Central memory CD8-positive, alpha-beta T cell (primary cell): ENCODE measurements at regions not wholly inside any gene's neighbourhood (a gene's known extent, or its start where the extent isn't known, plus 50 kb on each side); places are given as distances from the start of the nearest gene placed in this dataset.

Source experiments
- ATAC-seq: fragments of 150-1000 bp; cut with Tn5 transposase; replicated peaks from 2 replicates; pipeline ENCODE4 v1.10.0; 2022; ENCODE audit warnings: mild to moderate bottlenecking, moderate FRiP score, moderate number of reproducible peaks; ENCODE audit not compliant: poor library complexity, severe bottlenecking; ENCODE audit errors: extremely low read depth
- DNase-seq, 2 donors: peaks; one replicate each; pipeline ENCODE4 v3.0.0; 2021; ENCODE audit warnings: low spot score in 2 of 2
- H3K27ac Mint-ChIP-seq: one replicate; pipeline ENCODE4 v1.8.0; 2022; ENCODE audit warnings: low read depth, mild to moderate bottlenecking, moderate library complexity, mixed read lengths
- H3K27me3 Mint-ChIP-seq: one replicate; pipeline ENCODE4 v1.8.0; 2022; ENCODE audit warnings: mixed read lengths
- H3K36me3 Mint-ChIP-seq: one replicate; pipeline ENCODE4 v1.8.0; 2022; ENCODE audit warnings: mild to moderate bottlenecking, moderate library complexity, mixed read lengths; ENCODE audit not compliant: insufficient read depth
- H3K4me1 Mint-ChIP-seq: one replicate; pipeline ENCODE4 v1.8.0; 2022; ENCODE audit warnings: mixed read lengths
- H3K4me3 Mint-ChIP-seq: one replicate; pipeline ENCODE4 v1.8.0; 2022; ENCODE audit warnings: mild to moderate bottlenecking, moderate library complexity, mixed read lengths
- H3K9me3 Mint-ChIP-seq: one replicate; pipeline ENCODE4 v1.8.0; 2022; ENCODE audit warnings: mixed read lengths

DNA sequence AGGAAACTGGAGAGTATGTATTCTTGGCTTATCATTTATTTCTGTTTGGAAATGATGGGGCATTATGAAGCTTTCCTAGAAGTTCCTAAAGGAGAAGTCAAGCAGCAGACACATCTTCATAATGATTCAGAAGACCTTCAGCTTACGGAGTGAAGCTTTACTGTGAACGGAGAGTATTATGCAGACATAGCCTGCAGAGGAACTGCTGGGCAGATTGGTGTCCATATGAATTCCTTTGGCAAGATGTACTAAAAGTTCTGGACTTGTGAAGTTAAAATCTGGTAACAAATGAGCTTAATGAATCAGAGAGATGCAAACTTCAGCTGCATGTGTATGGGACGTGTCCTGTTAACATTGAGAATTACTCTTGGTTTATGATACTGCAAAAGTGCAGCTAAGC is 60.1 kb downstream of the NABP1 start:
- Mint-ChIP-seq H3K27ac (no peak overlapping the region), H3K36me3 (peaks cover 1% of the 10 kb centered on the region), H3K27me3 (no peaks in the 10 kb centered on the region), H3K9me3 (no peaks in the 10 kb centered on the region), H3K4me3 (no peak overlapping the region), H3K4me1 (peaks cover 14% of the 10 kb centered on the region)
- no peak for ATAC-seq
- no peak for DNase-seq

DNA sequence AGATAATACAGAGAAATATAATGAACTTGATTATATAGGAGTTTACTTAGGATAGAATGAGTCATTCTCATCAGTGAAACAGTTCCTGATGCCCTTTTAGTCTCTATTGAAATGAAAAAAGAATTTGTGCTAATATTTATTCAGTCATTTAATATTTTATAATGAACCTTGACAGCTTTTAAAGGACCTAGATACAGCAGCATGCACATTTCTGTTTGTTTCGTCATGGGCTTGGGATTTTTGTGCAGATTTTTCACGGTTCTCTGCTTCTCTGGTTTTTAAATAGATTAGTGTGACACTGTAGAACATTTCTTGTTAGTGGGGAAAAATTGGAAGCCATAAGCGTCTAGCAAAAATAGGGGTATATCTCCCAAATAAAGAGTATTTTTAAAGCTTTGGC is 60.7 kb downstream of the NABP1 start:
- H3K27ac Mint-ChIP-seq, result no peak overlapping the region

DNA sequence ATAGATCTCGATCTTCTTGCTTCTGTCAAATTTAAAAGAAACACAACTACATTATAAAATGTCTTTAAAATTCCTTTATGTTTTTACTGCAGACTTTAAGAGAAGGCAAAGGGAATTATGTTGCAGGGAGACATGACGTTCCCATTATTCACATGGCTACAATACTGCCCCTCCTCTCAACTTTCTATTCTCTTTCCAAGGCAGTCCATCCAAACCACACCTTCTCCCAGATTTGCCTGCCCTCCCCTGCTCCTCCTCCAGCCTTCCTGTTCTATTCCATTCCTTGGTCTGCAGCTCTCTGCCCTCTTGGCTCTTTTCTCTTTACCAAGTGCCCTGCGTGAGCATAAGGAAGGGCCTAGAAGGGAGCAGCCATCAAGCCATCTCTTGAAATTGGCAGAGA is 61.3 kb downstream of the NABP1 start:
- ATAC-seq (no peak), DNase-seq (no peak)
- peaks cover 14% of the 10 kb centered on the region for H3K4me1 Mint-ChIP-seq
- H3K9me3 Mint-ChIP-seq, result no peaks in the 10 kb centered on the region
- H3K36me3 Mint-ChIP-seq, result peaks cover 1% of the 10 kb centered on the region
- no peak overlapping the region for H3K4me3 Mint-ChIP-seq
- peak overlapping the region; percentile 32 for H3K27ac Mint-ChIP-seq
- H3K27me3 Mint-ChIP-seq, result no peaks in the 10 kb centered on the region

More for the DNA sequence above, 60.7 kb downstream of the NABP1 start:
- DNase-seq (no peak), ATAC-seq (no peak)
- Mint-ChIP-seq H3K4me3 (no peak overlapping the region), H3K36me3 (peaks cover 1% of the 10 kb centered on the region), H3K27me3 (no peaks in the 10 kb centered on the region), H3K4me1 (peaks cover 14% of the 10 kb centered on the region), H3K9me3 (no peaks in the 10 kb centered on the region)

- H3K27ac Mint-ChIP-seq, result peak overlapping the region; percentile 32
- ATAC-seq, result peak; percentile 92
- peaks cover 4% of the 10 kb centered on the region for H3K27me3 Mint-ChIP-seq
- H3K9me3 Mint-ChIP-seq, result no peaks in the 10 kb centered on the region
- H3K4me1 Mint-ChIP-seq, result peaks cover 14% of the 10 kb centered on the region
- H3K4me3 Mint-ChIP-seq, result peak overlapping the region; percentile 0
- DNase-seq, result peak in 1 of 2 donors; percentile 52
- H3K36me3 Mint-ChIP-seq, result peaks cover 1% of the 10 kb centered on the region
These were observed 62.1 kb downstream of the NABP1 start for GRCh38 chr2:191740016-191740419.

GRCh38 chr2:191740759-191741158 is 62.8 kb downstream of the NABP1 start:
- H3K27me3 Mint-ChIP-seq, result peaks cover 10% of the 10 kb centered on the region
- H3K27ac Mint-ChIP-seq, result no peak overlapping the region
- DNase-seq (no peak), ATAC-seq (no peak)
- H3K4me3 Mint-ChIP-seq, result no peak overlapping the region
- H3K4me1 Mint-ChIP-seq, result peaks cover 14% of the 10 kb centered on the region
- peaks cover 1% of the 10 kb centered on the region for H3K36me3 Mint-ChIP-seq
- H3K9me3 Mint-ChIP-seq, result no peaks in the 10 kb centered on the region

- no peak for DNase-seq
- H3K36me3 Mint-ChIP-seq, result no peaks in the 10 kb centered on the region
- ATAC-seq, result no peak
- no peak overlapping the region for H3K4me3 Mint-ChIP-seq
- no peaks in the 10 kb centered on the region for H3K9me3 Mint-ChIP-seq
- peaks cover 5% of the 10 kb centered on the region for H3K4me1 Mint-ChIP-seq
- peaks cover 17% of the 10 kb centered on the region for H3K27me3 Mint-ChIP-seq
- no peak overlapping the region for H3K27ac Mint-ChIP-seq
These were observed 68.6 kb downstream of the NABP1 start for GRCh38 chr2:191746346-191747169.

DNA sequence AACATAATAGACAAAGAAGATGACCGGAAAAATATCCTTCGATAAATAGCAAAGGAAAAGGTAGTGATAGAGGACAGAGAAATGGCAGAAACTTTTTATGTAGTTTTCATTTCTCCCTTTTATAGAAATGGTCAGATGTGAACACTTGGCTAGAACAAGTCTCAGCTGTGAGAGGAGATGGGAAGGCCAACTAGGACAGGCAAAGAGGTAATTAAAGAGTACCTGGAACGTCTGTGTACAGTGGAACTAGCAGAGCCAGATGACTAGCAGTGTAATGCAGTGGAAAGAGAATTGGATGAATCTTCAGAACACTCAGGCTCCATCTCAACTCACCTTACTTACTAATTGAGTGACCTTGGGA is 69.2 kb downstream of the NABP1 start:
- H3K9me3 Mint-ChIP-seq, result no peaks in the 10 kb centered on the region
- H3K4me3 Mint-ChIP-seq, result no peak overlapping the region
- DNase-seq (no peak), ATAC-seq (no peak)
- no peaks in the 10 kb centered on the region for H3K36me3 Mint-ChIP-seq
- peaks cover 17% of the 10 kb centered on the region for H3K27me3 Mint-ChIP-seq
- peaks cover 5% of the 10 kb centered on the region for H3K4me1 Mint-ChIP-seq
- H3K27ac Mint-ChIP-seq, result no peak overlapping the region

DNA sequence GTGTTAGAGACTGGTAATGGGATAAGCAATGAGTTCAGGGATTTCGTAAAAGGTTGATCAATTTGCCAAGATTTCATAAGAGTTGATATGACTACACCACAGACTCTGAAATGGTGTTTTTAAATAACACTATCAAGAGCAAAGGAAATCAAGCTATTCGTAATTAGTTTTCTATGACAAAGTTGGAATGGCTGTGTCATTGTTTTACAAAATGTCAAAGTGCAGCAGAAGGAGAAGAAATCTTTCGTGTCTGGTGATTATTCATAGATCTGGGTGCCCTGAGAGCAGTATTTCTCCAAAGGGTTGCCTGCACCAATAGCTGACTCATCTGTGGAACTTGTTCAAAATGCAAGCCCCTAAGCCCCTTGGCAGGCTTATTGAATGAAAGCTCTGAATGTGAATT is 70.1 kb downstream of the NABP1 start:
- DNase-seq, result no peak
- no peak overlapping the region for H3K4me3 Mint-ChIP-seq
- ATAC-seq, result no peak
- peaks cover 17% of the 10 kb centered on the region for H3K27me3 Mint-ChIP-seq
- H3K4me1 Mint-ChIP-seq, result peaks cover 5% of the 10 kb centered on the region
- no peaks in the 10 kb centered on the region for H3K9me3 Mint-ChIP-seq
- no peak overlapping the region for H3K27ac Mint-ChIP-seq
- no peaks in the 10 kb centered on the region for H3K36me3 Mint-ChIP-seq

DNA sequence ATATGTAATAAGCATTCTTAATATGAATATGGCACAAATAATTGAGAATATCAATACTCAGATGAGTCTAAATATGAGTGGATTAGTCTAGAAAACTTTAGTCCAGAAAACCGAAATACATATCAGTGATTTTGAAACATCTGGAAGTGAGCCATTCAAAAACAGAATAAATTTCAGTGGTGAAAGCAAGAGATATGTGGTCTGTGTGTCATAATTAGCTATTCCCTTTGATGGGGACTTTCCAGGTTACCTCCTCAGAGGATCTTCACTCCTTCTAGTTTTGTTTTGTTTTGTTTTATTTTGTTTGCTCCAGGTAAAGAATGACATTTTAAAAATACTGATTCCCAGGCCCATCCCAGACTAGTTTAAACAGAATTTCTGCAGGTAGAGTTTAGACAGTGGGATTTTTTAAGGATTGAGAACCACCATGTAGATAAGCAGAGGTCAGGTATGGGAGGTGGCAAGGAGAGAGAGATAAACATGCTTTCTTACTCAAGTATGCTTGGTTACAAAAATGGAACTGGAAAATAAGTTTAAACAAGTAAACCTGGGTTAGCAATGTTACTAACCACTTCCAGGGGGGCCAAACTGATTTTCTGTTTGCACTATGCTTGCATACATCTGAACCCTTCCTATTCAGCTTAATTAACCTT is 70.7 kb downstream of the NABP1 start:
- peaks cover 17% of the 10 kb centered on the region for H3K27me3 Mint-ChIP-seq
- no peaks in the 10 kb centered on the region for H3K9me3 Mint-ChIP-seq
- no peaks in the 10 kb centered on the region for H3K36me3 Mint-ChIP-seq
- H3K27ac Mint-ChIP-seq, result no peak overlapping the region
- H3K4me1 Mint-ChIP-seq, result peaks cover 5% of the 10 kb centered on the region
- no peak for ATAC-seq
- no peak for DNase-seq
- H3K4me3 Mint-ChIP-seq, result no peak overlapping the region

- DNase-seq (no peak), ATAC-seq (no peak)
- Mint-ChIP-seq H3K36me3 (no peaks in the 10 kb centered on the region), H3K27me3 (peaks cover 17% of the 10 kb centered on the region), H3K27ac (no peak overlapping the region), H3K9me3 (no peaks in the 10 kb centered on the region), H3K4me1 (peaks cover 5% of the 10 kb centered on the region), H3K4me3 (no peak overlapping the region)
These were observed 71.2 kb downstream of the NABP1 start for GRCh38 chr2:191749181-191749540.

GRCh38 chr2:191754103-191754502 is 76.2 kb downstream of the NABP1 start:
- no peaks in the 10 kb centered on the region for H3K36me3 Mint-ChIP-seq
- H3K4me1 Mint-ChIP-seq, result no peaks in the 10 kb centered on the region
- no peak overlapping the region for H3K4me3 Mint-ChIP-seq
- DNase-seq (no peak), ATAC-seq (no peak)
- H3K27me3 Mint-ChIP-seq, result peaks cover 7% of the 10 kb centered on the region
- H3K9me3 Mint-ChIP-seq, result no peaks in the 10 kb centered on the region
- H3K27ac Mint-ChIP-seq, result no peak overlapping the region

GRCh38 chr2:191756761-191757160 is 78.8 kb downstream of the NABP1 start:
- Mint-ChIP-seq H3K9me3 (no peaks in the 10 kb centered on the region), H3K4me3 (no peak overlapping the region)

DNA sequence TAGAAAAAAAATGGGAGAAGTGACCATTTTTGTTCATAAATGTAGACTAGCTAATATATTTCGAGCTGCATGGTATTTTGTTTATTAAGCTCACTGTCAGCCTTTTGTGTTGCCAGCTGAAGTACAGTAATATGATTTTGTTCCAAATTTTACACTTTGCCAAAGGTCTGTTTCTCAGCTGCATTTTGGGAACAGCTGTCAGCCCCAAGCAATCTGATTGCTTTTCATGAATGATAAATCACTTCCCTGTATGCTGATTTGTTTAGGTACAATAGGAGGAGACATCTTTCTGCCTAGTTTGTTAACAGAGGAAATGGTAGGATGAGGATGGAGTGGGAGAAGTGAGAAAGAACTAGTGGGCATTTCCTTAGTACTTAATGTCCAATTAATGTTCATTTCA is 79.3 kb downstream of the NABP1 start:
- Mint-ChIP-seq H3K36me3 (no peaks in the 10 kb centered on the region), H3K4me3 (no peak overlapping the region), H3K27me3 (peaks cover 16% of the 10 kb centered on the region), H3K9me3 (no peaks in the 10 kb centered on the region), H3K4me1 (no peaks in the 10 kb centered on the region), H3K27ac (no peak overlapping the region)
- ATAC-seq, result no peak
- DNase-seq, result no peak

More at GRCh38 chr2:191756761-191757160, 78.8 kb downstream of the NABP1 start:
- Mint-ChIP-seq H3K27me3 (peaks cover 16% of the 10 kb centered on the region), H3K4me1 (no peaks in the 10 kb centered on the region), H3K27ac (no peak overlapping the region), H3K36me3 (no peaks in the 10 kb centered on the region)
- ATAC-seq (no peak), DNase-seq (no peak)
